ENCODE measurements at regions not wholly inside any gene's neighbourhood (a gene's known extent, or its start where the extent isn't known, plus 50 kb on each side); places are given as distances from the start of the nearest gene placed in this dataset.
"Not testable (repeated sequence)": the region's sequence is repeated elsewhere in the genome, so short reads cannot be mapped to it uniquely, and the experiment has no call there.

DNA sequence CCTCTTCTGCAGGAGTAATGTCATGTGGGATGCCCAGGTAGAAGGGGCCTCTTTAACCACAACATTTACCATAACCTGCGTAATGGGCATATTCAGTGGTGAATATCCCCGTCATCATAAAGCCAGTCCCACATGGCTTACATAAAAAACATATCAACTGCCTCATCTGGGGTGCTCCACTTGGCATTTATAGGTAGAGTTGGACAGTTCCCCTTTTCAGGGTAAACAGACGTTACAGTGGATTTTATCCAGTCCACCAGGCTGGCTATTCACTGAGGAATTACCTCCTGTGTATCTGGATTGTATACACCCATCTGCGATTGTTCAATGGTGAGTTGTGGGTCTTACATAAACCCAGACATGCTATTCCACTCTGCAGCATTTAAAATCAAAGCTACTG, 70.7 kb upstream of the ANKRD17 start:
- Histone ChIP-seq H3K4me2 (no peak overlapping the region), H3K4me1 (ENCODE audit: low read depth, poor library complexity, severe bottlenecking) (no peaks in the 10 kb centered on the region), H3K36me3 (ENCODE audit: insufficient read depth) (no peaks in the 10 kb centered on the region), H3K27me3 (ENCODE audit: insufficient read depth, low read depth) (no peaks in the 10 kb centered on the region), H3K79me2 (ENCODE audit: insufficient read depth, low read depth) (no peaks in the 10 kb centered on the region), H3K27ac (no peak overlapping the region), H3K9ac (no peak overlapping the region), H4K20me1 (ENCODE audit: insufficient read depth) (no peaks in the 10 kb centered on the region), H2AFZ (ENCODE audit: low read depth) (no peak overlapping the region), H3K4me3 (IDR thresholded peaks at IDR 0.05; ENCODE audit: insufficient read depth, low read depth, low read length) (no peak overlapping the region)
- TF ChIP-seq, protein P1, sequence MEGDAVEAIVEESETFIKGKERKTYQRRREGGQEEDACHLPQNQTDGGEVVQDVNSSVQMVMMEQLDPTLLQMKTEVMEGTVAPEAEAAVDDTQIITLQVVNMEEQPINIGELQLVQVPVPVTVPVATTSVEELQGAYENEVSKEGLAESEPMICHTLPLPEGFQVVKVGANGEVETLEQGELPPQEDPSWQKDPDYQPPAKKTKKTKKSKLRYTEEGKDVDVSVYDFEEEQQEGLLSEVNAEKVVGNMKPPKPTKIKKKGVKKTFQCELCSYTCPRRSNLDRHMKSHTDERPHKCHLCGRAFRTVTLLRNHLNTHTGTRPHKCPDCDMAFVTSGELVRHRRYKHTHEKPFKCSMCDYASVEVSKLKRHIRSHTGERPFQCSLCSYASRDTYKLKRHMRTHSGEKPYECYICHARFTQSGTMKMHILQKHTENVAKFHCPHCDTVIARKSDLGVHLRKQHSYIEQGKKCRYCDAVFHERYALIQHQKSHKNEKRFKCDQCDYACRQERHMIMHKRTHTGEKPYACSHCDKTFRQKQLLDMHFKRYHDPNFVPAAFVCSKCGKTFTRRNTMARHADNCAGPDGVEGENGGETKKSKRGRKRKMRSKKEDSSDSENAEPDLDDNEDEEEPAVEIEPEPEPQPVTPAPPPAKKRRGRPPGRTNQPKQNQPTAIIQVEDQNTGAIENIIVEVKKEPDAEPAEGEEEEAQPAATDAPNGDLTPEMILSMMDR (conservative IDR thresholded peaks at IDR 0.05; ENCODE audit: low read depth, low read length), result no peak

DNA sequence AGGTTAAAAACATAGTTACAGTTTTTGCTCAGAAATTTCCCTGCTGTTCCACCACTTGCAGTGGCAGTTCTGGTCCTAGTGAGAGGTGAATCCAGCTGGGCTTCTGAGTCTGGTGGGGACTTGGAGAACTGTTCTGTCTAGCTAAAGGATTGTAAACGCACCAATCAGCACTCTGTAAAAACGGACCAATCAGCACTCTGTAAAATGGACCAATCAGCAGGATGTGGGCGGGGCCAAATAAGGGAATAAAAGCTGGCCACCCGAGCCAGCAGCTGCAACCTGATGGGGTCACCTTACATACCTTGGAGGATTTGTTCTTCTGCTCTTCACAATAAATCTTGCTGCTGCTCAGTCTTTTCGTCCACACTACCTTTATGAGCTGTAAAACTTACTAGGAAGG, 67.2 kb upstream of the ANKRD17 start:
- not testable (repeated sequence) for H3K27ac ChIP-seq; H4K20me1 ChIP-seq (ENCODE audit: insufficient read depth)

DNA sequence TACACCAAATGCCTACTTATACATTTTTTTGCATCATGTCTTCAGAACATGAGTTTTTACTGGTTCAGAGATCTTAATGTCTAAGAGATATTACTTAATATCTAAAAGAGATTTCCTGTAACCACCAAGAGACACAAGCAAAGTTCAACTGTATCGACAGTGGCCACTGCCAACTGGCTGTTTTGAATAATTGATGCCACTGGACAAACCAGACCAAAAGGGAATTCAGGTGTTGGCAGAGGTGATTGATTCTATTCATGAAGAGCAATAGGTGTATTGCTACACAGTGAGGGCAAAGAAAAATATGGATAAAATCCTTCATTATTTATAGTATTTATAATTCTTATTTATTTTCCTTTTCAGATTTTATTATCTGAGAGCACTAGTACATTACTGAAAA, 58.5 kb upstream of the ANKRD17 start:
- Histone ChIP-seq H3K4me2 (no peak overlapping the region), H3K4me1 (ENCODE audit: low read depth, poor library complexity, severe bottlenecking) (no peaks in the 10 kb centered on the region), H3K4me3 (IDR thresholded peaks at IDR 0.05; ENCODE audit: insufficient read depth, low read depth, low read length) (no peak overlapping the region), H3K9ac (no peak overlapping the region), H2AFZ (ENCODE audit: low read depth) (no peak overlapping the region), H3K27me3 (ENCODE audit: insufficient read depth, low read depth) (no peaks in the 10 kb centered on the region), H3K36me3 (ENCODE audit: insufficient read depth) (no peaks in the 10 kb centered on the region), H4K20me1 (ENCODE audit: insufficient read depth) (no peaks in the 10 kb centered on the region), H3K27ac (no peak overlapping the region), H3K79me2 (ENCODE audit: insufficient read depth, low read depth) (no peaks in the 10 kb centered on the region)
- TF ChIP-seq, protein P1 (conservative IDR thresholded peaks at IDR 0.05; ENCODE audit: low read depth, low read length), result no peak

More for the DNA sequence above, 67.2 kb upstream of the ANKRD17 start:
- H2AFZ ChIP-seq (ENCODE audit: low read depth); H3K9ac ChIP-seq; H3K79me2 ChIP-seq (ENCODE audit: insufficient read depth, low read depth); H3K4me3 ChIP-seq (IDR thresholded peaks at IDR 0.05; ENCODE audit: insufficient read depth, low read depth, low read length); H3K36me3 ChIP-seq (ENCODE audit: insufficient read depth); H3K4me1 ChIP-seq (ENCODE audit: low read depth, poor library complexity, severe bottlenecking); H3K4me2 ChIP-seq; H3K27me3 ChIP-seq (ENCODE audit: insufficient read depth, low read depth): not testable (repeated sequence)

DNA sequence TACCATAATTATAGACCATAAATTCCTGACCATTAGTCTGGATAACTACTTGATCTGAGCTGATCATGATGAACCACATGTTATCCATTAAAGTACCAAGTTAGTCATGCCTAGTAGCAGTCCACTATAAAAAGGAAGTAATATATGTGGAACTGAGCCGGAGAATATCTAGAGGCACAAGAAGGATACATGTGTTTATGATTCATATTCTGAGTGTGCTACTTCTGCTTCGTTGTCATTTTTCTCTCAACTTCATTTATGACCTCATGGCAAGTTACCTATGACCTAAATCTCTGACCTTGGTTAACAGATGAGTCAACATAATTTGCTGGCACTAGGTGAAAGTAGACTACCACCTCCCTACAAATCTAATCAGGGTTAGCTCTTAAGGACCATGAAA, 56.5 kb upstream of the ANKRD17 start:
- no peak overlapping the region for H3K4me2 ChIP-seq
- no peaks in the 10 kb centered on the region for H3K27me3 ChIP-seq (ENCODE audit: insufficient read depth, low read depth)
- TF ChIP-seq, protein P1 (conservative IDR thresholded peaks at IDR 0.05; ENCODE audit: low read depth, low read length), result no peak
- no peaks in the 10 kb centered on the region for H4K20me1 ChIP-seq (ENCODE audit: insufficient read depth)
- H3K4me1 ChIP-seq (ENCODE audit: low read depth, poor library complexity, severe bottlenecking), result no peaks in the 10 kb centered on the region
- no peaks in the 10 kb centered on the region for H3K79me2 ChIP-seq (ENCODE audit: insufficient read depth, low read depth)
- H3K4me3 ChIP-seq (IDR thresholded peaks at IDR 0.05; ENCODE audit: insufficient read depth, low read depth, low read length), result no peak overlapping the region
- no peaks in the 10 kb centered on the region for H3K36me3 ChIP-seq (ENCODE audit: insufficient read depth)
- no peak overlapping the region for H3K27ac ChIP-seq
- H2AFZ ChIP-seq (ENCODE audit: low read depth), result no peak overlapping the region
- no peak overlapping the region for H3K9ac ChIP-seq

DNA sequence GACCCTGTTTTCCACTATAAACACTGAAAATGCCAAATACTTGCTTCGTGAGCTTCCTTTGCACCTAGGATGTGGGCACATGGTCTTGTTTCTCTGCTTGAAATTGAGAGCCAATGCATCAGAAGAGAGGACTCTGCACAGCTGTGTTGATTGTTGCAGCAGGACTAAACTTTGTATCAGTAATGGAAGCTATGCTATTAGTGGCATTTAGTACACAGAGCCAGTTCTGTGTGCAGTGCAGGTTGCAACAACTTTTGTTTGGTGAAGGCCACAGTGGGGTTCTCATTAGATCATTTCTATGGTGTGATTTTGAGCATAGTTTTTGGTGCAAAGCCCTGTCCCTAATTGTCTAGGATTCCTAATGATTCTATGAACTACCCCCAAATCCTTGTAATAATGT, 54.4 kb upstream of the ANKRD17 start:
- Histone ChIP-seq H4K20me1 (ENCODE audit: insufficient read depth) (no peaks in the 10 kb centered on the region), H3K4me2 (no peak overlapping the region), H3K27ac (no peak overlapping the region), H3K4me3 (IDR thresholded peaks at IDR 0.05; ENCODE audit: insufficient read depth, low read depth, low read length) (no peak overlapping the region), H3K36me3 (ENCODE audit: insufficient read depth) (no peaks in the 10 kb centered on the region), H3K79me2 (ENCODE audit: insufficient read depth, low read depth) (no peaks in the 10 kb centered on the region), H3K4me1 (ENCODE audit: low read depth, poor library complexity, severe bottlenecking) (no peaks in the 10 kb centered on the region), H3K9ac (no peak overlapping the region), H2AFZ (ENCODE audit: low read depth) (no peak overlapping the region), H3K27me3 (ENCODE audit: insufficient read depth, low read depth) (no peaks in the 10 kb centered on the region)
- TF ChIP-seq, protein P1 (conservative IDR thresholded peaks at IDR 0.05; ENCODE audit: low read depth, low read length), result no peak

Measured in KMS-11 (cell line).